COLO668 (cell line): ENCODE measurements at regions not wholly inside any gene's neighbourhood (a gene's known extent, or its start where the extent isn't known, plus 50 kb on each side); places are given as distances from the start of the nearest gene placed in this dataset.
"Not testable (repeated sequence)": the region's sequence is repeated elsewhere in the genome, so short reads cannot be mapped to it uniquely, and the experiment has no call there.

Experiments used
- DNase-seq: peaks from one replicate; lab custom pipeline; 2025; ENCODE audit not compliant: unreplicated experiment; lab: John Stamatoyannopoulos, UW

DNA sequence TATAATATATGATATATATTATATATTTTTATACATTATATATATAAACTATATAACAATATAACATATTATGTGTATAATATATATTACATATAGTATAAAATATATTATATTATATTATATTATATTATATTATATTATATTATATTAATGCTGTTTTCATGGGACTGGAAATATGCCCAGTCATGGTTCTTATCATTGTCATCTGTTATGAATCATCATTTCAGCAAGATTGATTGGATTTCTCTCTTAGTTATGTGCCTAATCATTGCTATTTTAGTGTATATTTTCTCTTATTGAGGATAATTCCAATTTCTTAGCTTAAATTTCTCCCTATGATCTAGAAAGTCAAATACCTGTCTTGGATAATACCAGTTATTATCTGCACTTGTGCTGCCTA is 617.8 kb downstream of the TRIB2 start:
- no peak for DNase-seq

DNA sequence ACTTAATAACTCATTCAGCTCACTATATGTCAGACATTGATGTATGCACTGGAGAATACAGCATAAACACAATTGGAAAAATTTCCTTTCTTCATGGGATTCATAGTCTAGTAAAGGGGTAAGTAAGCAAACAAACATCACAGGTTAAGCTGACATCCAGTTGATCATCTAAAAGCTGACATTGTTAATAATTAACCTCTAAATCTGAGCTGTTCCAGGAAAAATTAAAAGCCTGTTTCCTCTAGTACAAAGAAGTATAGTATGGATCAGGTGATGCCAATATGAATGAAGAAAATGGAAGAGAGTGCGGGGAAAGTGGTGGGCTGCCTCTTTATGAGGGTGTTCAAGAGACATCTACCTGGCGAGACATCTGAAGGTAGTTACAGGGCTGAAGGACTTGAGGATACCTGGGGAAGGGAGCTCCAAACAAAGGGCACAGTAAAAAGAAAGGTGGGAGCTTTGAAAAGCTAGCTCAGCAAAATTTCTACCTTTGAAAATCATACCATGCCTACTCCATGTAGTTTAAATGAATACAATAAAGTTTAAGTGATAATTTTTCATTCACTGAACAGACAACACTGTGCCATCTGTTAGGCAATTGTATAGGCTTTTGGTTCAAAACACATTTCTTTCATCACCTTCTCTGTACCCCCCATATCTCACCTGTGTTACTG is 619.3 kb downstream of the TRIB2 start:
- DNase-seq, result no peak

DNA sequence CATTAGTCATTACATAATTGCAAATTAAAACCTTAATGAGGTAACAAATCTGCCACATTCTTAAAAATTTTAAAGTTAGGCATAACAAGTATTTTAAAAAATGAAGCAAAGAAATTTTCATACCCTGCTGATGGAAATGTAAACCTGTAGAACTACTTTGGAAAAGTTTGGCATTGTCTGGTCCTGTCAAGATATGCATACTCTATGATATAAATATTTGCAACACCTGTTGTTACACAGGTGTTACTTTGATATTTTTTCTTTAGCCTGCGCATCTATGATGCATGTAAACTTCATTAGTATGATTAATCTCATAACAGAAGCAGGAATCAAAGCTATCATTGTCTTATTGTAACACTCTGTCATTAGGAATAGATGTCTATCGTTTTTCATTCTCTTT is 634.3 kb downstream of the TRIB2 start:
- DNase-seq, result no peak

DNA sequence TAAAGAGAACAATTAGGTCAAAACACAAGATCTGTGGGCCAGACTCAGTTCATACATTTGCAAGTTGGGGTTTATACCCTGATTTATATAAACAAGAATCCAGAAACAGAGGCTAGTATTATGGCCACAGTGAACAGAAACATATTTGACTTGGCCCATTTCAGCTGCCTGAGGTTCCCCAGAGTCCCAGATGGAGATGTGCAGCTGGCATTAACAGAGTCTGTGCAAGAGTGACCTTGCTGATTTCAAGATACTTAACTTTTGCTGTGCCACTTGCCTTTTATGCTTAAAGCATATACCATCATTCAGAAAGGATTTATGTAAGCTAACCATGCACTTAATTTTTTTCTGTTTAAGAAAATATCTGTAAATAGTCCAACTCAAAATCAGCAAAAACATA is 636.3 kb downstream of the TRIB2 start:
- DNase-seq, result no peak

DNA sequence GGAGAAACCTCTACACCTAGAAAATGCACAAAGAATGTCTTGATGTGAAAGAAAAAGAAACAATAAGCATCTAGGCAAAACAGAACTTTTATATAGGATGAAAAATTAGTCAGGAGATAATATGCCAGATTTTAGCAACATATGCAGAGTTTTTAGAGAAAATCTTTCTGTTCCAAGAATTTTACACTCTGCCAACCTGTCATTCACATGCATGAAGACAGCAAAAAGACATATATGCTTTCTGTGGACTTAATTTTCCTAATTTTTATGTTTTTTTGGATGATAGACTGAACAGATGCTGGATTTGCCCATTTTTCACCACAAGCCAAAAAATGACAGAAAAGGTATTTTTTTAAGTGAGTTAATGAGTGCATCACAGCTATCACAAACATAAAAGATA is 637.3 kb downstream of the TRIB2 start:
- DNase-seq, result no peak

DNA sequence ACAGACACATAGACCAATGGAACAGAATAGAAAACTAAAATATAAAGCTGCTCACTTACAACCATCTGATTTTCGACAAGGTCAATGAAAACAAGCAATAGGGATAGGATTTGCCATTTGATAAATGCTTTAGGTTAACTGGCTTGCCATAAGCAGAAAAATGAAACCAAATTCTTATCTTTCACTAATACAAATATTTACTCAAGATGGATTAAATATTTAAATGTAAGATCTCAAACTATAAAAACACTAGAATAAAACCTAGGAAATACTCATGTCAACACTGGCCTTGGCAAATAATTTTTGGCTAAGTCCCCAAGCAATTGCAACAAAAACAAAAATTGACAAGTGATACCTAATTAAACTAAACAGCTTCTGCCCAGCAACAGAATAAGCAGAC is 665.2 kb downstream of the TRIB2 start:
- not testable (repeated sequence) for DNase-seq

DNA sequence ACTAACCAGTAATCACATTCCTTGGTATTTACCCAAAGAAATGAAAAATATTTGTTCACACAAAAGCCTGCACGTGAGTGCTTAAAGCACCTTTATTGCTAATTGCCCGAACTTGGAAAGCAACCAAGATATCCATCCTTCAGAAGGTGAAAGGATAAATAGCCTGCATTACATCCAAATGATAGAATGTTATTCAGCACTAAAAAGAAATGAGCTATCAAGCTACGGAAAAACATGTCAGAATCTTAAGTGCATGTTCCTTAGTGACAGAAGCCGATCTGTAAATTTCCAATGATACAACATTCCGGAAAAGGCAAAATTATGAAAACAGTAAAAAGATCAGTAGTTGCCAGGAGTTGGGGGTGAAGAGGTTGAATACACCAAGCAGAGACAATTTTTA is 672.4 kb downstream of the TRIB2 start:
- not testable (repeated sequence) for DNase-seq

DNA sequence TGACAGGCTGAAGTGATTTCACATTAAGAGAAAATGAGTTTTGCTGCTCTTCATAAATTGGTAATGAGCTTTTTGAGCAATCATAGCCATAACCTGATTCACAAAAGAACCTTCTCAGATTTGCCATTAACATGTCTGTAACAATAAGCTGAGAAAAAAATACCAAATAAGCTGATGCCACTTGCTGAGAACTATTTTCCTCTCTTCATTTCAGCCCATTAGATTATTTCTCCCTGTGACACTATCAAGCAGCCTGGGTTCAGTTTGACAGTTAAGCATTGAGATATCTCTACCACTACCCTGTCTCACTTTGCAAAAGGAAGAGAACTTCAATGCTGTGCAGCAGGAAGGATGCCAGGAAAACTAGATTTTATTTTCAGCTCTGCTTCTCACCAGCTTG is 673.9 kb downstream of the TRIB2 start:
- DNase-seq, result no peak

DNA sequence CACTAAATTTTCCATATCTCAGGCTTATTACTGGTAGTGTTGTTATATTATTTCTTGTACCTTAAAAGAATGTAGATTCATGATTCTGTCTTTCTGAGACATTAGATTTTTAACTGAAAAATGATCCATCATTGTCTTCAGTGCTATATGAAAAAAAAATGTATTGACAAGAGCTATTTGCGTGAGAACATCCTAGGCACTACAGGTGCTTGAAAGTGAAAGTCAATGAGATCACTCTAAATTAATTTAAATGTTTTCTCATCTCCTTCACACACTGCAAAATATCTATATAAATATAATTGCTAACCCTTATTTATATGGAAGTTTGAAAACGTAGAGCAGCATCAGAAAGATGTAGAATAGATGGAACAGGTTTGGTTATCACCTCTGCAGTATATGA is 684.6 kb downstream of the TRIB2 start:
- no peak for DNase-seq

DNA sequence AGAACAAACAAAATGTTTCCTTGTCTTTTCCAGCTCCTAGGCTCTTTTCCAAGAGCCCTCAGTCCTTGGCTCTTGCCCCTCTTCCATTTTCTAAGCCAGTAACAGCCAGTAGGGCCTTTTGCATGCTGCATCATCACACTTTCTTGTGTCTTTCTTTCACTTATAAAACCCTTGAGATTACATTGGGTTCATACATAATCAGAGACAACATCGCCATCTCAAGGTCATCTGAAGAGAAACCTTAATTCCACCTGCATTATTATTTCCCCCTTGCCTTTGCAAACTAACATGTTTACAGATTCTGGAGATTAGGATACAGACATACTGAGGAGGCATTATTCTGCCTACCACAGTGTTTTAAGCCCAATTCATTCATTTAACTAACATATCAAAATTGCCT is 697.3 kb downstream of the TRIB2 start:
- DNase-seq, result no peak

DNA sequence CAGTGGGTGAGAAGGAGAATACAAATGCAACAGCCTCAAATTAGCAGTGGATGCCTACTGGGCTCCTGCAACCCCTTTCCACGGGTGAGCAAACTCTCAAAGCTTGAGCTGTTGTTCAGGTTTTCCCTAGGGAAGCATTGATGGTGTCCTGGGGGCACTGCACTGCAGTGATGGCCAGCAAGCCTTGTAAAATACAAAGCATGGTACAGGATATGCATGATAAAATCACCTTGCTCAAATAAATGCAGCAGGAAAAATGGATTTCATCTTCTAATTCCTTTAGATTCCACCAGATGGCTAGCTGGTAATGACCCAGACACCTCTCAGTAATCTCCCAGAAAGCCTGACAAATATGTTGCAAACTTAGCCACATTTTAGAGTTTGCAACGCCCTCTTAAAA is 698.2 kb downstream of the TRIB2 start:
- no peak for DNase-seq

DNA sequence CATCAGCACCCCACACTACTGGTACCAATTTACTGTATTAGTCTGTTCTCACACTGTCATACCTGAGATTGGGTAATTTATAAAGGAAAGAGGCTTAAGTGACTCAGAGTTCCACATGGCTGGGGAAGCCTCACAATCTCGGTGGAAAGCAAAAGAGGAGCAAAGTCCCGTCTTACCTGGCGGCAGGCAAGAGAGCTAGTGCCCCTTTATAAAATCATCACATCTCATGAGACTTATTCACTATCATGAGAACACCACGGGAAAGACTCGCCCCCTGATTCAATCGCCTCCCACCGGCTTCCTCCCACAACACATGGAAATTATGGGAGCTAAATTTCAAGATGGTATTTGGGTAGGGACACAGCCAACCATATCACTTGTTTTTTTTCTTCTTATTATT is 717.2 kb downstream of the TRIB2 start:
- no peak for DNase-seq

DNA sequence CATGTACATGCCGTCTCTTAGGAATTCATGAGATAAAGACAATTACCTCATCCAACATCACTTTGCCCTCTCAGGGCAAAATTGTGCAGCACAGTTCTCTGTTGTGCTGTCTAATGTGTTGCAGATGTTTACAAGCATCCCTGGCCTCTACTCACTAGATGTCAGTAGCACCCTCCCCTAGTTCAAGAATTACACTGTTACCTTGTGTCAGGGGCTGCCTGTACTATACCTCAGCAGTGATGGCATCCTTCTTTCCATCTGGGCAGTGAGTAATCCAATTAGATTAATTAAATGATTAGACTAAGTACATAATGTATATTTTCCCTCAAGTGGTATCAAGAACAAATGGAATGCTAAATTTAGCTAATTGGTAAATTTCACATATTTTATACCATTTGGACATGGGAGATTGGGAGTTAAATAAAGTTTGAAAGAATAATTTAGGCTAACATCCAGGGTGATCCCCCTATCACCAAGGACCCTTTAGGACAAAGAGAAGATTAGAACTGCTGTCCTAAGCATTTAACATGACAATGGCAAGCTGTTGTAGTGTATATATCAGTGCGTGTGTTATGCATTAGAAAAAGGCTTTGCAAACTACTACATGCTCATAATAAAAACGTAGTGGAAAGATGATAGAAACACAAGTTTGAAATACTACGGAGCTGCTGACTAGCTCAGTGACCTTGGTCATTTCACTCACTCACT is 727.0 kb downstream of the TRIB2 start:
- DNase-seq, result not testable (repeated sequence)

DNA sequence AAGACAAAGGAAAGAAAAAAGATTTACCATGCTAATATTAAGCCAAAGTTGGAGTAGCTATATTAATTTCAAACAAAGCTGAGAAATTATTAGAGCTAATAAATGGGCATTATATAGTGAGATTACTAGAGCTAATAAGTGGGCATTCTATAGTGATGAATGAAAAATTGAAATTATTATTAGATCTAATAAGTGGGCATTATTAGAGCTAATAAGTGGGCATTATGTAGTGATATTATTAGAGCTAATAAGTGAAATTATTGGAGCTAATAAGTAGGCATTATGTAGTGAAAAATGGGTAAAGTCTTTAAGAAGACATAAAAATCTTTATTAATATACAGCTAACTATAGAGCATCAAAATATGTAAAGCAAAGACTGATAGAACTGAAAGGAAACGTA is 745.7 kb downstream of the TRIB2 start:
- no peak for DNase-seq

DNA sequence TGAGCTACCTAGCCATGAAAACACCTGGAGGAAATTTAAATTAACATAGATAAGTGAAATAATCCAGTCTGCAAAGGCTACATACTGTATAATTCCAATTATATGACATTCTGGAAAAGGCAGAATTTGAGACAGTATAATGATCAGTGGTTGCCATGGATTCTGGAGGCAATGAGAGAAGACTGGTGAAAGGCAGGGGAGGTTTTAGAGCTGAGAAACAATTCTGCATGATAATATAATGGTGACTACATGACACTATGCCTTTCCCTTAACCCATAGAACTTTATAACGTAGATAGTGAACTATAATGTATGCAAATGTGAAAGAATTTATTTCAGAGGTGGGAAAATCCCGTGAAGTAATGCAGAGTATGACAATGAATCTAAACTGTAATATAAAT is 749.3 kb downstream of the TRIB2 start:
- no peak for DNase-seq

DNA sequence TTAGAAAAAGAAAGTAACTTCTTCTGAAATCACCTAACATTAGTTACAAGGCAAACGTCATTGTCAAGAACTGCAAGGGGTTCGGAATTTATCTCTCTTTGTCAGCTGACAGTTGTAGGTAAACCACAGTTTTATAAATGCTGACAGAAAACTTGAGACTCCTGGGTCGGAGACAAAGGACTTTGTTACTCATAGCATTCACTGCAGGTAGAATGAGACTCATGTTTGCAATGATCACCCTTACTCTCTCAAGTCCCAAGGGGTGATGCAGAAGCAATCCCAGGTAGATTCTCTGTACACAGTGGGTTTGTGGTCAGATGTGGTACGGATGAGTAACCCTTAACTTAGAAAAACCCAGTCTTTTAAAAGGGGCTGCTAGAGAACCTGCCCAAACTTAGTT is 757.8 kb downstream of the TRIB2 start:
- DNase-seq, result no peak

DNA sequence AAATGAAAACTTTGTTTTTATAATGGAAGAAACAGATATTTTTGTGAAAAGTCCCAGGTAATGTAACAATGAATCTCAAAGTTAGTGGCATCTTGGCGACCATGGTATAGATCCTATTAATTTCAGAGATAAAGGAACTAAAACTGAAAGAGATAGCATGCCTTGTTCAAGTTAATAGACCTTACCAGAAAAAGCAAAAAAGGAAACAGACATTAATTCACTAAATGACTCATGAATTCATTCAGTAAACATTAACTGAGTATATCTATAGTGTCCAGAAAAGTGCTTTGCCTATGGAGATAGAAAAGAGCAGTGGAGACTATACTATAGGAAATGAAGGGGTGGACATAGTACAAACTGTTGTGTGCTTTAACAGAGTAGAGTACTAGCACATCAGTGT is 763.3 kb downstream of the TRIB2 start:
- no peak for DNase-seq

DNA sequence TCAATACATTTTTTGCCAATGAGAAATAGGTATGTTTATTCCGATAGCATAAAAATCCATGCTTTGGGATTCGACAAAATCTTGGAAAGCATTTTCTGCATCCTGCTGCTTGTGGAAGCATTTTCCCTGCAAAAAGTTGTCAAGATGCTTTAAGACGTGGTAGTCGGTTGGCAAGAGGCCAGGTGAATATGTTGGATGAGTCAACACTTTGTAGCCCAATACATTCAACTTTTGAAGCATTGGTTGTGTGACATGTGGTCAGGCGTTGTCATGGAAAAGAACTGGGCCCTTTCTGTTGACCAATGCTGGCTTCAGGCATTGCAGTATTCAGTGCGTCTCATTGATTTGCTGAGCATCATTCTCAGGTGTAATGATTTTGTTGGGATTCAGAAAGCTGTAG is 764.5 kb downstream of the TRIB2 start:
- DNase-seq, result no peak

DNA sequence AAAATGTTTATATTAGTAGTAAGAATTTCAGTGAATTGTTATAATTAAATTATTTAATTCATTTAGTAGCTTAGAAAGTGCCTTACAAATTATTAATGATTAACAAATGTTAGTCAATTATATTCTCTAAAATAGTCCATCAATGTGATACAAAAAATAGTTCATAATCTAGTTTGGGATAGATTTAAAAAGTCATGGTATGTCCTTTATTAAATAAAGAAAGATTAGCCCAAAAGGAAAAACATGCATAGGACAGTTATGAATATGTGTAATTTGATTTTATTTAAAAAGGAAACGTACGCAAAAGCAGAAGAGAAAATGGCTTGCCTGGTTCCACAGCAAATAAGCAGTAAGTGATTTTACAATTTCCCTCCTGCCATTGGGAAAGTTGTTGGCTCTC is 768.5 kb downstream of the TRIB2 start:
- DNase-seq, result no peak

DNA sequence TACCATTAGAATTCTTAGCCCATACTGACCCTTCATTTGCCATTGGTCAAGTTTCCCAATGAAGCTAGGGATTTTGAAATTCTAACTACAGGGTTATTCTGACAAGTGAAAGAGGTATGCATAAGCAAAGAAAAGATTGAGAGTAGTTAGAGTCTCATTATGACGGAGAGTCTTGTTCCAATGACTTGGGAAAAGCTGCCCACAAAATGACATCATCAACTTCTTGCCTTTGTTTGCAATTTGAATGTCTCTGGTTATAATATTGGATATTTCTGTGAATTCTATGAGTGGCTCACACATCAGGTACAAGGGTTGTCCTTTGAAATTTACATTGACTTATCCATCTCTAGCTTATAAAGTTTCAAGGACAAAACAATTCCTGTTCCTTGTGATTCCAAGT is 772.2 kb downstream of the TRIB2 start:
- DNase-seq, result no peak

DNA sequence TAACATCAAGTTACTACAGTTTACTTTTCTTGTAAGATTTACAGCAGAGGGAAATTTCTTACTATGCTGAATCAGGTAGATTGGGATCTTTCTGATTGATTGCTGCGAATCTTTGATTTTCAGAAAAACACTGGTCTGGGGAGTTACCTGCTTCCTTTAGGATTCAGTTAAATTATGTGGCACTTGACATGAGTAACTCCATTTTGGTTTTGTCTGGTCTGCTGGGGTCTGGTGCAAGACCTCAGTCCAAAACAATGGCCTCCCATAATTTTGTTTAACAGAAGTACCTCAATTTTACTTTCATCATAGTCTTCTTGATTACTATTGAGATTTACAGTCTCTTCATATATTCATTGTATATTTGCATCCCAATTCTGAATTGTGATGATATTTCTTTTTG is 775.5 kb downstream of the TRIB2 start:
- no peak for DNase-seq

DNA sequence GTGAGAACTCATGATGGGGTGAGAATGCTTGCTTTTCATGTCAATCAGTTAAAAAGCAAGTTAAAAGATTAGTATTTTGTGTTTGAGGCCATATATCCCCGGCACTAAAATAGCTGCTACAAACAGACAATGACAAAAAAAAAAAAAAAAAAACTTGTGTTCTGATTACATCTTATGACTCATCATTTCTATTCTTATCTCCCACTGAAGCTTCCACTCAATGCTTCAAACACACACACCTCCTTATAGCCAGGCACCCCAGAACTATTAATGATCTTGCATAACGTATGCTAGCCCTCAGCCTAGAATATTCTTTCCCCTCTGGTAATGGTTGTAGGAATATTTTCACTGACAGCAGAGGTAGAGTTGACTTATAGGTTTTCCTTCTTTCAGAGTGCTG is 778.3 kb downstream of the TRIB2 start:
- no peak for DNase-seq

DNA sequence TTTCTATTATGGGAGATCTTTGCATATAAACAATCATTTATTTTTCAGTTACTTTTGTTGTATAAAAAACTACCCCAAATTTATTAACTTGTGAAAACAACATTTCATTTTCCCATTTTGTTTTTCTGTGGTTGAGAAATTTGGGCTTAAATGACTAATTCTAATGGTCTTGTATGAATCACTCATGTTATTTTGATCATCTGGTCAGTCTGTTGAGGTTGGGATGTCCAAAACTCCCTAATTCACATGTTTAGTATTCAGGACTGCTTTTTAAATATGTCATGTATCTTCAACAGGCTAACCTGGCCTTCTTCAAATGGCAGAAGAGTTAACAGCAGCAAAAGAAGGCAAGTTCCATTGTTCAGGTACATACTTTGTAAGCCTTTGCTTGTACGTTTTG is 788.1 kb downstream of the TRIB2 start:
- DNase-seq, result no peak
